Peyer's patch (tissue), 4 donors: ENCODE measurements at regions not wholly inside any gene's neighbourhood (a gene's known extent, or its start where the extent isn't known, plus 50 kb on each side); places are given as distances from the start of the nearest gene placed in this dataset.
"Not testable (repeated sequence)": the region's sequence is repeated elsewhere in the genome, so short reads cannot be mapped to it uniquely, and the experiment has no call there.

Experiments
- DNase-seq, 3 donors: peaks; one replicate each; pipeline ENCODE4 v3.0.0-alpha.2; 2017 to 2019
- H3K27ac ChIP-seq, 4 donors: fragments of 200-600 bp; sonication (generic); one replicate each; pipeline ENCODE4 v1.5.1; 2016 to 2019
- H3K27me3 ChIP-seq, 2 donors: fragments of 200-600 bp; sonication (generic); one replicate each; pipeline ENCODE4 v1.5.1; 2019
- H3K36me3 ChIP-seq, 3 donors: fragments of 200-600 bp; sonication (generic); one replicate each; pipeline ENCODE4 v1.5.1; 2016 to 2019
- H3K4me1 ChIP-seq, 4 donors: fragments of 200-600 bp; sonication (generic); one replicate each; pipeline ENCODE4 v1.5.1; 2016 to 2019
- H3K4me3 ChIP-seq, 4 donors: fragments of 200-600 bp; sonication (generic); 1 replicate in 3 of 4; 2 replicates in 1 of 4; pipeline ENCODE4 v1.5.1; 2016 to 2019; ENCODE audit warnings: mild to moderate bottlenecking in 1 of 4
- H3K9me3 ChIP-seq, 4 donors: fragments of 200-600 bp; sonication (generic); one replicate each; pipeline ENCODE4 v1.5.1; 2016 to 2019; ENCODE audit warnings: mild to moderate bottlenecking in 1 of 4
- POLR2A ChIP-seq, 2 donors: fragments of 450-650 bp; IDR thresholded peaks; one replicate each; pipeline ENCODE4 v1.5.1; 2017; ENCODE audit warnings: antibody characterized with exemption in 2 of 2, mild to moderate bottlenecking in 2 of 2, moderate library complexity in 2 of 2
- TF ChIP-seq, protein P1 (sequence below), 6 experiments: fragments of 450-650 bp in 4 of 6; fragments of 200-600 bp in 2 of 6; sonication (generic) in 1 of 6; IDR thresholded peaks; one replicate each; pipeline ENCODE4 v1.5.1; 2017 to 2019; ENCODE audit warnings: antibody characterized with exemption in 6 of 6, mild to moderate bottlenecking in 3 of 6, moderate library complexity in 1 of 6

DNA sequence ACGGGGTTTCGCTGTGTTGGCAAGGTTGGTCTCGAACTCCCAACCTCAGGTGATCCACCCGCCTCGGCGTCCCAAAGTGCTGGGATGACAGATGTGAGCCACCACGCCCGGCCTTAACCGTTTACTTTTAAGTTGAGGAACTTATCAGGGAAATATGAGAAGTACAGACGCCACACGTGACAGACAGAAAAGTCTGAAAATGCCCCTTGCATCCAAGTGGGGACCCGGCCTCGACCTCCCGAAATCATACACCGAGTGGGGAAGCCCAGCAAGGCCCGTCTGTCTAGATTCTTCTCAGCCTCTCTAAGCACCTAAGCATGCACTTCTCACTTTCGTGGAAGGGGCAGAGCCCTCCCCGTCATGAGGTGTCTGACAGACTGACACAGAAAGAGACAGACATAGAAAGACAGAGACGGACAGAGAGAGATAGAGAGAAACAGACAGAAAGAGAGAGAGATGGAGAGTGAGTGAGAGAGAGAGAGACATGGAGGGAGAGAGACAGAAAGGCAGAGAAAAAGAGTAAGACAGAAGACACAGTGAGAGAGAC lies 107.3 kb upstream of the ANKRD30BL start:
- Histone ChIP-seq H3K27ac (no peak overlapping the region), H3K36me3 (no peaks in the 10 kb centered on the region), H3K4me1 (peaks cover 0 to 9% (median 0%) of the 10 kb centered on the region in 4 donors), H3K4me3 (no peak overlapping the region), H3K27me3 (no peaks in the 10 kb centered on the region), H3K9me3 (no peaks in the 10 kb centered on the region)
- no peak for DNase-seq
- TF ChIP-seq, protein P1, sequence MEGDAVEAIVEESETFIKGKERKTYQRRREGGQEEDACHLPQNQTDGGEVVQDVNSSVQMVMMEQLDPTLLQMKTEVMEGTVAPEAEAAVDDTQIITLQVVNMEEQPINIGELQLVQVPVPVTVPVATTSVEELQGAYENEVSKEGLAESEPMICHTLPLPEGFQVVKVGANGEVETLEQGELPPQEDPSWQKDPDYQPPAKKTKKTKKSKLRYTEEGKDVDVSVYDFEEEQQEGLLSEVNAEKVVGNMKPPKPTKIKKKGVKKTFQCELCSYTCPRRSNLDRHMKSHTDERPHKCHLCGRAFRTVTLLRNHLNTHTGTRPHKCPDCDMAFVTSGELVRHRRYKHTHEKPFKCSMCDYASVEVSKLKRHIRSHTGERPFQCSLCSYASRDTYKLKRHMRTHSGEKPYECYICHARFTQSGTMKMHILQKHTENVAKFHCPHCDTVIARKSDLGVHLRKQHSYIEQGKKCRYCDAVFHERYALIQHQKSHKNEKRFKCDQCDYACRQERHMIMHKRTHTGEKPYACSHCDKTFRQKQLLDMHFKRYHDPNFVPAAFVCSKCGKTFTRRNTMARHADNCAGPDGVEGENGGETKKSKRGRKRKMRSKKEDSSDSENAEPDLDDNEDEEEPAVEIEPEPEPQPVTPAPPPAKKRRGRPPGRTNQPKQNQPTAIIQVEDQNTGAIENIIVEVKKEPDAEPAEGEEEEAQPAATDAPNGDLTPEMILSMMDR (IDR thresholded peaks at IDR 0.05): no peak
- no peak for TF ChIP-seq POLR2A (IDR thresholded peaks at IDR 0.05)

DNA sequence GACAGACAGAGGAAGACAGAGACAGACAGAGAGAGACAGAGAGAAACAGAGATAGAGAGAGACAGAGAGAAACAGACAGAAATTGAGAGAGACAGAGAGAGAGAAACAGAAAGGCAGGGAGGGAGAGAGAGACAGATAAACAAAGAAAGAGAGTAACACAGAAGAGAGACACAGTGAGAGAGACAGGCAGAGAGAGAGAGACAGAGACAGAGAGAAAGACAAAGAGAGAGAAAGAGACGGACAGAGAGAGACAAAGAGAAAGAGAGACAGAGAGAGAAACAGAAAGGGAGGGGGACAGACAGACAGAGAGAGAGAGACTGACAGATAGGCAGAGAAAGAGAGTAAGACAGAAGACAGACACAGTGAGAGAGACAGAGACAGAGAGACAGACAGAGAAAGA lies 108.5 kb upstream of the ANKRD30BL start:
- H3K27ac ChIP-seq: no peak overlapping the region
- H3K4me3 ChIP-seq: no peak overlapping the region
- H3K9me3 ChIP-seq: no peaks in the 10 kb centered on the region
- peaks cover 0 to 9% (median 0%) of the 10 kb centered on the region in 4 donors for H3K4me1 ChIP-seq
- no peak for TF ChIP-seq POLR2A (IDR thresholded peaks at IDR 0.05)
- TF ChIP-seq, protein P1 (IDR thresholded peaks at IDR 0.05): no peak
- no peaks in the 10 kb centered on the region for H3K36me3 ChIP-seq
- H3K27me3 ChIP-seq: no peaks in the 10 kb centered on the region
- no peak for DNase-seq

DNA sequence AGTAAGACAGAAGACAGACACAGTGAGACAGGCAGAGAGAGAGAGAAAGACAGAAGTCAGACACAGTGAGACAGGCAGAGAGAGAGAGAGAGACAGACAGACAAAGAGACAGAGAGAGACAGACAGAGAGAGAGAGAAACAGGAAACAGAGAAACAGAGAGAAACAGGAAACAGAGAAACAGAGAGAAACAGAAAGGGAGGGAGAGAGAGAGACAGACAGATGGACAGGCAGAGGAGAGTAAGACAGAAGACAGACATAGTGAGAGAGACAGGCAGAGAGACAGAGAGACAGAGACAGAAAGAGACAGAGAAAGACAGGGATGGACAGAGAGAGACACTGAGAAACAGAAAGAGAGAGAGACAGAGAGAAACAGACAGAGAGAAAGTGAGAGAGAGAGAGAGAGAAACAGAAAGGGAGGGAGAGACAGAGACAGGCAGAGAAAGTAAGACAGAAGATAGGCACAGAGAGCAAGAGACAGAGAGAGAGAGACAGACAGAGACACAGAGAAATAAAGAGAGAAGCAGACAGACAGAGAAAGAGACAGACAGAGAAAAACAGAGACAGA lies 109.3 kb upstream of the ANKRD30BL start:
- Histone ChIP-seq H3K27me3 (no peaks in the 10 kb centered on the region), H3K9me3 (no peaks in the 10 kb centered on the region), H3K4me3 (no peak overlapping the region), H3K36me3 (no peaks in the 10 kb centered on the region), H3K4me1 (peaks cover 0 to 9% (median 0%) of the 10 kb centered on the region in 4 donors), H3K27ac (no peak overlapping the region)
- DNase-seq: no peak
- TF ChIP-seq POLR2A (IDR thresholded peaks at IDR 0.05): no peak
- TF ChIP-seq, protein P1 (IDR thresholded peaks at IDR 0.05): no peak

DNA sequence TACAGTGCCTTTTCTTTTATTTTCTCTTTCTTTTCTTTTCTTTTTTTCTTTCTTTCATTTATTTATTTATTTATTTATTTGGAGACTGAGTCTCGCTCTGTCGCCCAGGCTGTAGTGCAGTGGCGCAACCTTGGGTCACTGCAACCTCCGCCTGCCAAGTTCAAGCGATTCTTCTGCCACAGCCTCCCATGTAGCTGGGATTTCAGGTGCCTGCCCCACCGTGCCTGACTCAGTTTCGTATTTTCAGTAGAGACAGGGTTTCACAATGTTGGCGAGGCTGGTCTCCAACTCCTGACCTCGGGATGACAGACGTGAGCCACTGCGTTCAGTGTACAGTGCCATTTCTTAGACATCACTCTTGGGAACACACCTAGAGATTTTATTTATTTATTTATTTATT lies 110.0 kb upstream of the ANKRD30BL start:
- H3K9me3 ChIP-seq, DNase-seq, H3K36me3 ChIP-seq: not testable (repeated sequence)

DNA sequence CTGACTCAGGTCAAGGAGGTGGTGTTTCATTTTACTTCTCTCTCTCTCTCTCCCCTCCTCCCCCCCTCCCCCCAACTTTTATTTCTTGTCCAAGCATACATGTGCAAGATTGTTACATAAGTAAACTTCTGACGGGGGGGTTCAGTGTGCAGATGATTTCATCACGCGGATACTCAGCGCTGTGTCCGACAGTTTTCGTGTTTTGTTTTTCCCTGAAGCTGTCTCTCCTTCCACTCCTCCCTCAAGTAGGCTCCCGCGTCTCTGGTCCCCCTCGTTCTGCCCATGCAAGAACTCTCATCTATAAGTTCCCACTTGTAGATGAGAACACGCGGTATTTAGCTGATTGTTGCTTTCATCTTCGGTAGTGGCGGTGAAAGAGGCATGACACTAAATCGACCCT lies 111.0 kb upstream of the ANKRD30BL start:
- no peaks in the 10 kb centered on the region for H3K27me3 ChIP-seq
- no peak overlapping the region for H3K27ac ChIP-seq
- no peaks in the 10 kb centered on the region for H3K9me3 ChIP-seq
- H3K4me3 ChIP-seq: no peak overlapping the region
- peaks cover 0 to 8% (median 0%) of the 10 kb centered on the region in 4 donors for H3K4me1 ChIP-seq
- H3K36me3 ChIP-seq: no peaks in the 10 kb centered on the region
- TF ChIP-seq POLR2A (IDR thresholded peaks at IDR 0.05): no peak
- DNase-seq: no peak

More for the DNA sequence above, 110.0 kb upstream of the ANKRD30BL start:
- not testable (repeated sequence) for H3K27me3 ChIP-seq, H3K27ac ChIP-seq, H3K4me3 ChIP-seq, H3K4me1 ChIP-seq

DNA sequence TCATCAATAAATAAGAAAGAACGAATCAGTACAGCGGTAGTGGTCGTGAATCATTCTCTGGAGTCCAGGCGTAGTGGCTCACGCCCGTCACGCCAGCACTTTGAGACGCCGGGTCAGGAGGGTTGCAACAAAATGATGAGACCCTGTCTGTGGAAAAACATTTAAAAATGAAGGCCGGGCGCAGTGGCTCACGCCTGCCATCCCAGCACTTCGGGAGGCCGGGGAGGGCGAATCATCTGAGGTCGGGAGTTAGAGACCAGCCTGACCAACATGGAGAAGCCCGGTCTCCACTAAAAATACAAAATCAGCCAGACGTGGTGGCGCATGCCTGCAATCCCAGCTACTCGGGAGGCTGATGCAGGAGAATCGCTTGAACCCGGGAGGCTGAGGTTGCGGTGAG lies 111.8 kb upstream of the ANKRD30BL start:
- H3K9me3 ChIP-seq, H3K27me3 ChIP-seq, H3K4me1 ChIP-seq, H3K4me3 ChIP-seq, H3K36me3 ChIP-seq, H3K27ac ChIP-seq, DNase-seq: not testable (repeated sequence)

DNA sequence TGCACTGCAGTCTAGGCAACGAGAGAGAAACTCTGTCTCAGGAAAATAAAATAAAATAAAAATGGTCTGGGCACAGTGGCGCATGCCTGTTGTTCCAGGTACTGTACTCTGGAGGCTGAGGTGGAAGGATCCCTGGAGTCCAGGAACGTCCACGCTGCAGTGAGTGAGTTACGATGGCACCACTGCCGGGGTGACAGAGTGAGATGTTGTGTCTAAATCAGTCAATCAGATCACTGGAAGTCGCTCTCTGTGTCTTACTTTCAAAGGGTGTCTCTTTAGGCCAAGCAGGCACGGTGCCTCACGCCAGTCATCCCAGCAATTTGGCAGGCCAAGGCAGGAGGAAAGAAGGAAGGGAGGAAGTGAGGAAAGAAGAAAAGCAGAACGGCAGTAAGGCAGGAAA lies 112.2 kb upstream of the ANKRD30BL start:
- Histone ChIP-seq H3K27ac (no peak overlapping the region), H3K4me3 (no peak overlapping the region), H3K36me3 (no peaks in the 10 kb centered on the region), H3K27me3 (no peaks in the 10 kb centered on the region), H3K4me1 (no peaks in the 10 kb centered on the region), H3K9me3 (no peaks in the 10 kb centered on the region)
- TF ChIP-seq, protein P1 (IDR thresholded peaks at IDR 0.05): no peak
- DNase-seq: no peak
